GM21390 (cell line): ENCODE measurements at regions not wholly inside any gene's neighbourhood (a gene's known extent, or its start where the extent isn't known, plus 50 kb on each side); places are given as distances from the start of the nearest gene placed in this dataset.

ENCODE experiments used
- ATAC-seq: cut with Tn5 transposase; IDR thresholded peaks from one replicate; pipeline ENCODE4 v1.9.1; 2021; ENCODE audit not compliant: unreplicated experiment

- no peak for ATAC-seq
Observed at GRCh38 chr12:65651060-65651459, 173.2 kb upstream of the HMGA2 start.

GRCh38 chr12:65653321-65653720 is 171.0 kb upstream of the HMGA2 start:
- no peak for ATAC-seq

- no peak for ATAC-seq
Observed at GRCh38 chr12:65653946-65654629, 170.2 kb upstream of the HMGA2 start.

GRCh38 chr12:65655074-65655493 is 169.2 kb upstream of the HMGA2 start:
- ATAC-seq = no peak

- ATAC-seq = no peak
Observed at GRCh38 chr12:65656156-65656882, 168.0 kb upstream of the HMGA2 start.

- no peak for ATAC-seq
Observed at GRCh38 chr12:65656891-65657351, 167.4 kb upstream of the HMGA2 start.

- ATAC-seq = no peak
Observed at GRCh38 chr12:65657635-65658034, 166.6 kb upstream of the HMGA2 start.

- ATAC-seq = no peak
Observed at GRCh38 chr12:65658360-65658759, 165.9 kb upstream of the HMGA2 start.

- ATAC-seq = no peak
Observed at GRCh38 chr12:65659681-65660080, 164.6 kb upstream of the HMGA2 start.

GRCh38 chr12:65660096-65660495 is 164.2 kb upstream of the HMGA2 start:
- no peak for ATAC-seq

GRCh38 chr12:65660836-65661235 is 163.4 kb upstream of the HMGA2 start:
- no peak for ATAC-seq

GRCh38 chr12:65662590-65662989 is 161.7 kb upstream of the HMGA2 start:
- ATAC-seq = no peak

GRCh38 chr12:65663097-65663496 is 161.2 kb upstream of the HMGA2 start:
- ATAC-seq = no peak

- ATAC-seq = no peak
Observed at GRCh38 chr12:65663648-65664047, 160.6 kb upstream of the HMGA2 start.

- ATAC-seq = no peak
Observed at GRCh38 chr12:65664715-65665250, 159.5 kb upstream of the HMGA2 start.

GRCh38 chr12:65665817-65666216 is 158.5 kb upstream of the HMGA2 start:
- no peak for ATAC-seq

- ATAC-seq = no peak
Observed at GRCh38 chr12:65666876-65667275, 157.4 kb upstream of the HMGA2 start.

GRCh38 chr12:65667932-65668331 is 156.4 kb upstream of the HMGA2 start:
- ATAC-seq = no peak

- ATAC-seq = no peak
Observed at GRCh38 chr12:65668981-65669695, 155.1 kb upstream of the HMGA2 start.

GRCh38 chr12:65670775-65671174 is 153.5 kb upstream of the HMGA2 start:
- ATAC-seq = no peak

- no peak for ATAC-seq
Observed at GRCh38 chr12:65672441-65672840, 151.8 kb upstream of the HMGA2 start.
